Loucy (cell line): ENCODE measurements at regions not wholly inside any gene's neighbourhood (a gene's known extent, or its start where the extent isn't known, plus 50 kb on each side); places are given as distances from the start of the nearest gene placed in this dataset.

Experiments used
- CTCF ChIP-seq: fragments of 200-600 bp; sonication (generic); conservative IDR thresholded peaks from 2 replicates; pipeline ENCODE4 v1.5.1; 2014; ENCODE audit warnings: mild to moderate bottlenecking, antibody characterized with exemption, low read length
- EZH2phosphoT487 ChIP-seq: fragments of 200-600 bp; IDR thresholded peaks from 2 replicates; pipeline ENCODE4 v1.6.1; 2018; ENCODE audit warnings: antibody characterized with exemption, mild to moderate bottlenecking, moderate library complexity, borderline replicate concordance

- TF ChIP-seq CTCF (no peak), EZH2phosphoT487 (no peak)
Measured at GRCh38 chr4:1500231-1500965, 94.2 kb upstream of the NKX1-1 start.
